ENCODE measurements at regions not wholly inside any gene's neighbourhood (a gene's known extent, or its start where the extent isn't known, plus 50 kb on each side); places are given as distances from the start of the nearest gene placed in this dataset.

GRCh38 chr18:51659781-51660180, 462.3 kb upstream of the MEX3C start:
- no peak overlapping the region for H3K27ac ChIP-seq (replicated peaks; ENCODE audit: low read length)
- no peak overlapping the region for H3K4me3 ChIP-seq (ENCODE audit: low read length in 2 of 2)
- H3K36me3 ChIP-seq (replicated peaks in 1 of 2; ENCODE audit: control insufficient read depth in 2 of 2, insufficient read depth in 2 of 2, low read length in 2 of 2) = no peaks in the 10 kb centered on the region
- no peak overlapping the region for H2BK120ac ChIP-seq (ENCODE audit: low read depth, low read length)
- H4K91ac ChIP-seq (ENCODE audit: low read depth, low read length, poor library complexity) = no peak overlapping the region
- no peak overlapping the region for H3K9ac ChIP-seq (ENCODE audit: low read depth, low read length, poor library complexity)
- no peaks in the 10 kb centered on the region for H3K79me1 ChIP-seq (ENCODE audit: low read depth, low read length)
- H3K27me3 ChIP-seq (ENCODE audit: control insufficient read depth in 3 of 3, insufficient read depth in 3 of 3, low read depth in 1 of 3, low read length in 3 of 3) = no peaks in the 10 kb centered on the region
- DNase-seq (ENCODE audit: low spot score) = no peak
- no peak overlapping the region for H2BK15ac ChIP-seq (ENCODE audit: low read length)
- H3K4me1 ChIP-seq (ENCODE audit: control insufficient read depth in 2 of 2, insufficient read depth in 1 of 2, low read depth in 1 of 2, low read length in 2 of 2) = peaks cover 6 to 10% of the 10 kb centered on the region in 2 donors
- H4K8ac ChIP-seq (ENCODE audit: low read depth, low read length) = no peak overlapping the region
- H3K18ac ChIP-seq (ENCODE audit: low read length) = no peak overlapping the region
- no peak overlapping the region for H2BK5ac ChIP-seq (ENCODE audit: low read length)
- WGBS, 2 donors (ENCODE audit: extremely low coverage in 2 of 2, insufficient read length in 2 of 2, insufficient replicate concordance in 1 of 2) = no CpG with 5 or more reads among the region's 3 CpGs
- no peak overlapping the region for H2AFZ ChIP-seq (ENCODE audit: low read length)
- no peak overlapping the region for H2AK5ac ChIP-seq (ENCODE audit: low read depth, low read length)
- no peak overlapping the region for H3K14ac ChIP-seq (ENCODE audit: low read length)
- H3K4me2 ChIP-seq (ENCODE audit: insufficient read depth, low read length, poor library complexity, severe bottlenecking) = no peak overlapping the region
- H3K9me3 ChIP-seq (replicated peaks in 1 of 2; ENCODE audit: control insufficient read depth in 2 of 2, insufficient read depth in 1 of 2, low read depth in 1 of 2, low read length in 2 of 2) = no peaks in the 10 kb centered on the region
- no peak overlapping the region for H3K4ac ChIP-seq (ENCODE audit: low read length)
- no peak overlapping the region for H2BK12ac ChIP-seq (ENCODE audit: low read length)
- H3K23ac ChIP-seq (ENCODE audit: low read depth, low read length, poor library complexity) = no peak overlapping the region

GRCh38 chr18:51660188-51660715, 462.8 kb upstream of the MEX3C start:
- peaks cover 2 to 6% of the 10 kb centered on the region in 2 donors for H3K4me1 ChIP-seq (ENCODE audit: control insufficient read depth in 2 of 2, insufficient read depth in 1 of 2, low read depth in 1 of 2, low read length in 2 of 2)
- H2BK15ac ChIP-seq (ENCODE audit: low read length) = no peak overlapping the region
- H2BK120ac ChIP-seq (ENCODE audit: low read depth, low read length) = no peak overlapping the region
- DNase-seq (ENCODE audit: low spot score) = no peak
- H3K4me2 ChIP-seq (ENCODE audit: insufficient read depth, low read length, poor library complexity, severe bottlenecking) = no peak overlapping the region
- H4K8ac ChIP-seq (ENCODE audit: low read depth, low read length) = no peak overlapping the region
- no peaks in the 10 kb centered on the region for H3K9me3 ChIP-seq (replicated peaks in 1 of 2; ENCODE audit: control insufficient read depth in 2 of 2, insufficient read depth in 1 of 2, low read depth in 1 of 2, low read length in 2 of 2)
- no peak overlapping the region for H3K9ac ChIP-seq (ENCODE audit: low read depth, low read length, poor library complexity)
- H2AK5ac ChIP-seq (ENCODE audit: low read depth, low read length) = no peak overlapping the region
- no peak overlapping the region for H3K14ac ChIP-seq (ENCODE audit: low read length)
- no peak overlapping the region for H4K91ac ChIP-seq (ENCODE audit: low read depth, low read length, poor library complexity)
- no peak overlapping the region for H2BK5ac ChIP-seq (ENCODE audit: low read length)
- H3K4me3 ChIP-seq (ENCODE audit: low read length in 2 of 2) = no peak overlapping the region
- H3K23ac ChIP-seq (ENCODE audit: low read depth, low read length, poor library complexity) = no peak overlapping the region
- H2BK12ac ChIP-seq (ENCODE audit: low read length) = no peak overlapping the region
- no CpG with 5 or more reads among the region's 2 CpGs for WGBS, 2 donors (ENCODE audit: extremely low coverage in 2 of 2, insufficient read length in 2 of 2, insufficient replicate concordance in 1 of 2)
- H3K27ac ChIP-seq (replicated peaks; ENCODE audit: low read length) = no peak overlapping the region
- no peaks in the 10 kb centered on the region for H3K79me1 ChIP-seq (ENCODE audit: low read depth, low read length)
- H3K4ac ChIP-seq (ENCODE audit: low read length) = no peak overlapping the region
- H3K27me3 ChIP-seq (ENCODE audit: control insufficient read depth in 3 of 3, insufficient read depth in 3 of 3, low read depth in 1 of 3, low read length in 3 of 3) = no peaks in the 10 kb centered on the region
- no peak overlapping the region for H3K18ac ChIP-seq (ENCODE audit: low read length)
- H2AFZ ChIP-seq (ENCODE audit: low read length) = no peak overlapping the region
- no peaks in the 10 kb centered on the region for H3K36me3 ChIP-seq (replicated peaks in 1 of 2; ENCODE audit: control insufficient read depth in 2 of 2, insufficient read depth in 2 of 2, low read length in 2 of 2)

GRCh38 chr18:51664236-51664635, 466.8 kb upstream of the MEX3C start:
- no peaks in the 10 kb centered on the region for H3K79me1 ChIP-seq (ENCODE audit: low read depth, low read length)
- no peak overlapping the region for H3K23ac ChIP-seq (ENCODE audit: low read depth, low read length, poor library complexity)
- no peaks in the 10 kb centered on the region for H3K36me3 ChIP-seq (replicated peaks in 1 of 2; ENCODE audit: control insufficient read depth in 2 of 2, insufficient read depth in 2 of 2, low read length in 2 of 2)
- H2AK5ac ChIP-seq (ENCODE audit: low read depth, low read length) = no peak overlapping the region
- H3K27ac ChIP-seq (replicated peaks; ENCODE audit: low read length) = no peak overlapping the region
- H2BK5ac ChIP-seq (ENCODE audit: low read length) = no peak overlapping the region
- no peak overlapping the region for H2BK120ac ChIP-seq (ENCODE audit: low read depth, low read length)
- no peak overlapping the region for H3K4me2 ChIP-seq (ENCODE audit: insufficient read depth, low read length, poor library complexity, severe bottlenecking)
- no peaks in the 10 kb centered on the region for H3K9me3 ChIP-seq (replicated peaks in 1 of 2; ENCODE audit: control insufficient read depth in 2 of 2, insufficient read depth in 1 of 2, low read depth in 1 of 2, low read length in 2 of 2)
- no peaks in the 10 kb centered on the region for H3K27me3 ChIP-seq (ENCODE audit: control insufficient read depth in 3 of 3, insufficient read depth in 3 of 3, low read depth in 1 of 3, low read length in 3 of 3)
- no peak overlapping the region for H3K18ac ChIP-seq (ENCODE audit: low read length)
- no peak for DNase-seq (ENCODE audit: low spot score)
- H4K8ac ChIP-seq (ENCODE audit: low read depth, low read length) = no peak overlapping the region
- no peak overlapping the region for H2BK15ac ChIP-seq (ENCODE audit: low read length)
- no peak overlapping the region for H3K14ac ChIP-seq (ENCODE audit: low read length)
- H3K4me3 ChIP-seq (ENCODE audit: low read length in 2 of 2) = no peak overlapping the region
- no peak overlapping the region for H2AFZ ChIP-seq (ENCODE audit: low read length)
- no peak overlapping the region for H2BK12ac ChIP-seq (ENCODE audit: low read length)
- peaks cover 3 to 12% of the 10 kb centered on the region in 2 donors for H3K4me1 ChIP-seq (ENCODE audit: control insufficient read depth in 2 of 2, insufficient read depth in 1 of 2, low read depth in 1 of 2, low read length in 2 of 2)
- H3K4ac ChIP-seq (ENCODE audit: low read length) = no peak overlapping the region
- H4K91ac ChIP-seq (ENCODE audit: low read depth, low read length, poor library complexity) = no peak overlapping the region
- no peak overlapping the region for H3K9ac ChIP-seq (ENCODE audit: low read depth, low read length, poor library complexity)
- no CpG with 5 or more reads among the region's 3 CpGs for WGBS, 2 donors (ENCODE audit: extremely low coverage in 2 of 2, insufficient read length in 2 of 2, insufficient replicate concordance in 1 of 2)

GRCh38 chr18:51666763-51667191, 469.3 kb upstream of the MEX3C start:
- DNase-seq (ENCODE audit: low spot score) = no peak
- H3K4me2 ChIP-seq (ENCODE audit: insufficient read depth, low read length, poor library complexity, severe bottlenecking) = no peak overlapping the region
- no peak overlapping the region for H2BK12ac ChIP-seq (ENCODE audit: low read length)
- peak overlapping the region in 1 of 2 donors; percentile 33 for H3K4me3 ChIP-seq (ENCODE audit: low read length in 2 of 2)
- H3K4ac ChIP-seq (ENCODE audit: low read length) = no peak overlapping the region
- no peaks in the 10 kb centered on the region for H3K27me3 ChIP-seq (ENCODE audit: control insufficient read depth in 3 of 3, insufficient read depth in 3 of 3, low read depth in 1 of 3, low read length in 3 of 3)
- no peak overlapping the region for H2BK120ac ChIP-seq (ENCODE audit: low read depth, low read length)
- no peaks in the 10 kb centered on the region for H3K9me3 ChIP-seq (replicated peaks in 1 of 2; ENCODE audit: control insufficient read depth in 2 of 2, insufficient read depth in 1 of 2, low read depth in 1 of 2, low read length in 2 of 2)
- H3K14ac ChIP-seq (ENCODE audit: low read length) = no peak overlapping the region
- H2BK5ac ChIP-seq (ENCODE audit: low read length) = no peak overlapping the region
- no peak overlapping the region for H3K23ac ChIP-seq (ENCODE audit: low read depth, low read length, poor library complexity)
- H4K8ac ChIP-seq (ENCODE audit: low read depth, low read length) = no peak overlapping the region
- peak overlapping the region; percentile 83 for H2AFZ ChIP-seq (ENCODE audit: low read length)
- H3K36me3 ChIP-seq (replicated peaks in 1 of 2; ENCODE audit: control insufficient read depth in 2 of 2, insufficient read depth in 2 of 2, low read length in 2 of 2) = no peaks in the 10 kb centered on the region
- peaks cover 3 to 8% of the 10 kb centered on the region in 2 donors for H3K4me1 ChIP-seq (ENCODE audit: control insufficient read depth in 2 of 2, insufficient read depth in 1 of 2, low read depth in 1 of 2, low read length in 2 of 2)
- H3K79me1 ChIP-seq (ENCODE audit: low read depth, low read length) = no peaks in the 10 kb centered on the region
- peak overlapping the region; percentile 23 for H3K18ac ChIP-seq (ENCODE audit: low read length)
- no peak overlapping the region for H2AK5ac ChIP-seq (ENCODE audit: low read depth, low read length)
- H3K27ac ChIP-seq (replicated peaks; ENCODE audit: low read length) = no peak overlapping the region
- H3K9ac ChIP-seq (ENCODE audit: low read depth, low read length, poor library complexity) = peak overlapping the region; percentile 2
- no CpG with 5 or more reads among the region's 7 CpGs for WGBS, 2 donors (ENCODE audit: extremely low coverage in 2 of 2, insufficient read length in 2 of 2, insufficient replicate concordance in 1 of 2)
- H2BK15ac ChIP-seq (ENCODE audit: low read length) = no peak overlapping the region
- H4K91ac ChIP-seq (ENCODE audit: low read depth, low read length, poor library complexity) = no peak overlapping the region
